ENCODE measurements at regions not wholly inside any gene's neighbourhood (a gene's known extent, or its start where the extent isn't known, plus 50 kb on each side); places are given as distances from the start of the nearest gene placed in this dataset.

- no peak for TF ChIP-seq CTCF (IDR thresholded peaks at IDR 0.05; ENCODE audit: low read length, missing control alignments)
- no peak overlapping the region for H3K4me3 ChIP-seq (replicated peaks; ENCODE audit: low read depth, low read length)
- DNase-seq (ENCODE audit: low read depth), result no peak
Observed at GRCh38 chr1:235059221-235059620, 69.4 kb downstream of the TOMM20 start.

- no peak for DNase-seq (ENCODE audit: low read depth)
- no peak overlapping the region for H3K4me3 ChIP-seq (replicated peaks; ENCODE audit: low read depth, low read length)
- no peak for TF ChIP-seq CTCF (IDR thresholded peaks at IDR 0.05; ENCODE audit: low read length, missing control alignments)
Observed at GRCh38 chr1:235058695-235059094, 69.9 kb downstream of the TOMM20 start.

- DNase-seq (ENCODE audit: low read depth), result no peak
- no peak for TF ChIP-seq CTCF (IDR thresholded peaks at IDR 0.05; ENCODE audit: low read length, missing control alignments)
- H3K4me3 ChIP-seq (replicated peaks; ENCODE audit: low read depth, low read length), result no peak overlapping the region
Observed at GRCh38 chr1:235057385-235058306, 71.0 kb downstream of the TOMM20 start.

- TF ChIP-seq CTCF (IDR thresholded peaks at IDR 0.05; ENCODE audit: low read length, missing control alignments), result no peak
- DNase-seq (ENCODE audit: low read depth), result no peak
- no peak overlapping the region for H3K4me3 ChIP-seq (replicated peaks; ENCODE audit: low read depth, low read length)
Observed at GRCh38 chr1:235056937-235057336, 71.7 kb downstream of the TOMM20 start.

GRCh38 chr1:235054936-235055335 is 73.7 kb downstream of the TOMM20 start:
- TF ChIP-seq CTCF (IDR thresholded peaks at IDR 0.05; ENCODE audit: low read length, missing control alignments), result no peak
- H3K4me3 ChIP-seq (replicated peaks; ENCODE audit: low read depth, low read length), result no peak overlapping the region
- DNase-seq (ENCODE audit: low read depth), result no peak

GRCh38 chr1:235054466-235054865 is 74.2 kb downstream of the TOMM20 start:
- TF ChIP-seq CTCF (IDR thresholded peaks at IDR 0.05; ENCODE audit: low read length, missing control alignments), result no peak
- no peak for DNase-seq (ENCODE audit: low read depth)
- H3K4me3 ChIP-seq (replicated peaks; ENCODE audit: low read depth, low read length), result no peak overlapping the region
